SU-DHL-6 (cell line): ENCODE measurements at regions not wholly inside any gene's neighbourhood (a gene's known extent, or its start where the extent isn't known, plus 50 kb on each side); places are given as distances from the start of the nearest gene placed in this dataset.

ENCODE experiments used
- H2AFZ ChIP-seq: fragments of 200-600 bp; sonication (generic); 2 replicates; pipeline ENCODE4 v1.6.1; 2014; ENCODE audit warnings: low read depth, mild to moderate bottlenecking, moderate library complexity, mixed read lengths, antibody characterized with exemption, low read length; ENCODE audit not compliant: severe bottlenecking
- H3F3A ChIP-seq: fragments of 200-600 bp; shearing (Covaris generic); 2 replicates; pipeline ENCODE4 v1.6.0; 2016; ENCODE audit warnings: antibody characterized with exemption, mild to moderate bottlenecking; ENCODE audit not compliant: insufficient read depth
- H3K27ac ChIP-seq: fragments of 200-600 bp; sonication (generic); 2 replicates; pipeline ENCODE4 v1.5.1; 2016; ENCODE audit warnings: low read depth, mild to moderate bottlenecking, low read length, moderate library complexity, mixed read lengths
- H3K27me3 ChIP-seq: fragments of 200-600 bp; sonication (generic), shearing (Covaris generic); 2 replicates; pipeline ENCODE4 v1.6.0; 2014; ENCODE audit warnings: mild to moderate bottlenecking, low read length
- H3K36me3 ChIP-seq: fragments of 200-600 bp; sonication (generic); 2 replicates; pipeline ENCODE4 v1.6.1; 2014; ENCODE audit warnings: mild to moderate bottlenecking, low read length, mixed read lengths
- H3K4me2 ChIP-seq: fragments of 300-600, 200-600 bp; shearing (Covaris generic), sonication (generic); 2 replicates; pipeline ENCODE4 v1.6.0; 2014; ENCODE audit warnings: low read length, low read depth, mild to moderate bottlenecking; ENCODE audit not compliant: poor library complexity, severe bottlenecking
- H3K4me3 ChIP-seq: fragments of 200-600 bp; sonication (generic); 2 replicates; pipeline ENCODE4 v1.5.1; 2014; ENCODE audit warnings: antibody characterized with exemption, low read length, mild to moderate bottlenecking, mixed read lengths; ENCODE audit not compliant: insufficient read depth, poor library complexity, severe bottlenecking
- H3K79me2 ChIP-seq: fragments of 200-600 bp; sonication (generic); 2 replicates; pipeline ENCODE4 v1.6.1; 2014; ENCODE audit warnings: mild to moderate bottlenecking, low read length, moderate library complexity; ENCODE audit not compliant: insufficient read depth
- H3K9ac ChIP-seq: fragments of 200-600 bp; sonication (generic); 2 replicates; pipeline ENCODE4 v1.7.0; 2014; ENCODE audit warnings: mild to moderate bottlenecking, low read length
- H3K9me2 ChIP-seq: fragments of 200-600 bp; sonication (generic); replicated peaks from 2 replicates; pipeline ENCODE4 v1.6.1; 2014; ENCODE audit warnings: low read length; ENCODE audit not compliant: insufficient read depth
- H3K9me3 ChIP-seq: fragments of 200-600 bp; sonication (generic); 2 replicates; pipeline ENCODE4 v1.6.1; 2014; ENCODE audit warnings: low read length, mixed read lengths; ENCODE audit not compliant: insufficient read depth
- H4K20me1 ChIP-seq: fragments of 200-600 bp; sonication (generic); 2 replicates; pipeline ENCODE4 v1.6.1; 2014; ENCODE audit warnings: low read depth, mild to moderate bottlenecking, antibody characterized with exemption, low read length, moderate library complexity, mixed read lengths
- CTCF ChIP-seq: fragments of 200-600 bp; sonication (generic); IDR thresholded peaks from one replicate; pipeline ENCODE4 v1.5.1; 2017; ENCODE audit warnings: antibody characterized with exemption, mild to moderate bottlenecking, low read length, moderate library complexity; ENCODE audit not compliant: insufficient read depth, poor library complexity, severe bottlenecking
- EZH2phosphoT487 ChIP-seq: fragments of 200-600 bp; sonication (generic), shearing (Covaris generic); conservative IDR thresholded peaks from 2 replicates; pipeline ENCODE4 v1.6.1; 2018; ENCODE audit warnings: mild to moderate bottlenecking, antibody characterized with exemption, low read length, moderate library complexity, mixed read lengths

GRCh38 chr2:123200035-123200434 lies 825.1 kb upstream of the CNTNAP5 start:
- TF ChIP-seq CTCF = no peak
- Histone ChIP-seq H2AFZ (no peak overlapping the region), H3K79me2 (no peaks in the 10 kb centered on the region)

GRCh38 chr2:123207245-123207644 lies 817.8 kb upstream of the CNTNAP5 start:
- no peaks in the 10 kb centered on the region for H3K27me3 ChIP-seq
- no peak overlapping the region for H3K9ac ChIP-seq
- H3K9me3 ChIP-seq = no peaks in the 10 kb centered on the region
- H3K36me3 ChIP-seq = no peaks in the 10 kb centered on the region
- H3F3A ChIP-seq = no peaks in the 10 kb centered on the region
- no peaks in the 10 kb centered on the region for H3K79me2 ChIP-seq
- TF ChIP-seq EZH2phosphoT487 (no peak), CTCF (no peak)
- H2AFZ ChIP-seq = no peak overlapping the region
- no peak overlapping the region for H3K4me3 ChIP-seq
- no peak overlapping the region for H3K27ac ChIP-seq
- no peak overlapping the region for H3K4me2 ChIP-seq
- H3K9me2 ChIP-seq = no peaks in the 10 kb centered on the region
- H4K20me1 ChIP-seq = no peaks in the 10 kb centered on the region

More at GRCh38 chr2:123200035-123200434, 825.1 kb upstream of the CNTNAP5 start:
- H3K9ac ChIP-seq = no peak overlapping the region
- H3K4me3 ChIP-seq = no peak overlapping the region
- H3K27me3 ChIP-seq = no peaks in the 10 kb centered on the region
- H3K9me3 ChIP-seq = no peaks in the 10 kb centered on the region
- H4K20me1 ChIP-seq = no peaks in the 10 kb centered on the region
- H3K4me2 ChIP-seq = no peak overlapping the region
- no peaks in the 10 kb centered on the region for H3K36me3 ChIP-seq
- H3K9me2 ChIP-seq = no peaks in the 10 kb centered on the region
- no peaks in the 10 kb centered on the region for H3F3A ChIP-seq
- no peak overlapping the region for H3K27ac ChIP-seq

- H3K4me3 ChIP-seq = no peak overlapping the region
Observed at GRCh38 chr2:123209202-123209601, 815.9 kb upstream of the CNTNAP5 start.

More at GRCh38 chr2:123209202-123209601, 815.9 kb upstream of the CNTNAP5 start:
- Histone ChIP-seq H3K9me2 (no peaks in the 10 kb centered on the region; the same call in 1 of the 2 replicates), H3K9ac (no peak overlapping the region), H3K36me3 (no peaks in the 10 kb centered on the region), H4K20me1 (no peaks in the 10 kb centered on the region), H2AFZ (no peak overlapping the region), H3K79me2 (no peaks in the 10 kb centered on the region), H3K9me3 (no peaks in the 10 kb centered on the region), H3F3A (no peaks in the 10 kb centered on the region), H3K27me3 (no peaks in the 10 kb centered on the region), H3K27ac (no peak overlapping the region), H3K4me2 (no peak overlapping the region)
- no peak for TF ChIP-seq CTCF
- no peak for TF ChIP-seq EZH2phosphoT487
